DOHH2 (cell line): ENCODE measurements at regions not wholly inside any gene's neighbourhood (a gene's known extent, or its start where the extent isn't known, plus 50 kb on each side); places are given as distances from the start of the nearest gene placed in this dataset.

Source experiments
- H3F3A ChIP-seq: fragments of 200-600 bp; sonication (generic), shearing (Covaris generic); 2 replicates; pipeline ENCODE4 v1.6.0; 2016; ENCODE audit warnings: antibody characterized with exemption, mild to moderate bottlenecking; ENCODE audit not compliant: control insufficient read depth, insufficient read depth
- H3K27ac ChIP-seq: fragments of 200-600 bp; sonication (generic); 2 replicates; pipeline ENCODE4 v1.5.1; 2014; ENCODE audit warnings: low read depth, mild to moderate bottlenecking, low read length, moderate library complexity
- H3K27me3 ChIP-seq: fragments of 200-600 bp; sonication (generic); 2 replicates; pipeline ENCODE4 v1.6.1; 2014; ENCODE audit warnings: mild to moderate bottlenecking, low read length, mixed read lengths; ENCODE audit not compliant: control insufficient read depth
- H3K36me3 ChIP-seq: fragments of 200-600 bp; sonication (generic); 2 replicates; pipeline ENCODE4 v1.6.1; 2014; ENCODE audit warnings: mild to moderate bottlenecking, low read length, moderate library complexity, mixed read lengths; ENCODE audit not compliant: control insufficient read depth
- H3K4me1 ChIP-seq: fragments of 200-600 bp; sonication (generic); 2 replicates; pipeline ENCODE4 v1.6.1; 2014; ENCODE audit warnings: mild to moderate bottlenecking, low read length, mixed read lengths; ENCODE audit not compliant: control insufficient read depth
- H3K4me2 ChIP-seq: fragments of 200-600 bp; sonication (generic); 2 replicates; pipeline ENCODE4 v1.6.0; 2014; ENCODE audit warnings: mild to moderate bottlenecking, low read length, moderate library complexity
- H3K4me3 ChIP-seq: fragments of 200-600 bp; sonication (generic); 2 replicates; pipeline ENCODE4 v1.5.1; 2014; ENCODE audit warnings: mild to moderate bottlenecking, low read length, mixed read lengths
- H3K79me2 ChIP-seq: fragments of 200-600 bp; sonication (generic); 2 replicates; pipeline ENCODE4 v1.6.1; 2014; ENCODE audit warnings: mild to moderate bottlenecking, low read length, mixed read lengths; ENCODE audit not compliant: control insufficient read depth
- H3K9me2 ChIP-seq: fragments of 200-600 bp; sonication (generic); replicated peaks from 2 replicates; pipeline ENCODE4 v1.6.1; 2014; ENCODE audit warnings: mild to moderate bottlenecking, low read length, mixed read lengths; ENCODE audit not compliant: control insufficient read depth
- H3K9me3 ChIP-seq: fragments of 200-600 bp; sonication (generic); 2 replicates; pipeline ENCODE4 v1.6.1; 2014; ENCODE audit warnings: antibody characterized with exemption, low read length, mixed read lengths; ENCODE audit not compliant: control insufficient read depth, insufficient read depth
- H4K20me1 ChIP-seq: fragments of 200-600 bp; sonication (generic); 2 replicates; pipeline ENCODE4 v1.6.0; 2014; ENCODE audit warnings: low read depth, mild to moderate bottlenecking, antibody characterized with exemption, low read length, moderate library complexity; ENCODE audit not compliant: control insufficient read depth, insufficient read depth
- CTCF ChIP-seq: fragments of 200-600 bp; sonication (generic); IDR thresholded peaks from one replicate; pipeline ENCODE4 v1.5.1; 2014; ENCODE audit warnings: antibody characterized with exemption, mild to moderate bottlenecking, low read depth, low read length; ENCODE audit not compliant: poor library complexity, severe bottlenecking
- EZH2phosphoT487 ChIP-seq: fragments of 200-600 bp; sonication (generic); IDR thresholded peaks from 2 replicates; pipeline ENCODE4 v1.6.1; 2017; ENCODE audit warnings: borderline replicate concordance, mild to moderate bottlenecking, antibody characterized with exemption, low read length, moderate library complexity, mixed read lengths

GRCh38 chr5:158522776-158523175 is 576.9 kb downstream of the EBF1 start:
- TF ChIP-seq CTCF (no peak), EZH2phosphoT487 (no peak)
- Histone ChIP-seq H3K36me3 (no peaks in the 10 kb centered on the region), H3K79me2 (no peaks in the 10 kb centered on the region), H3K4me3 (no peak overlapping the region), H3K4me1 (no peaks in the 10 kb centered on the region), H4K20me1 (no peaks in the 10 kb centered on the region), H3F3A (no peaks in the 10 kb centered on the region), H3K4me2 (no peak overlapping the region), H3K9me3 (no peaks in the 10 kb centered on the region), H3K27ac (no peak overlapping the region), H3K9me2 (no peaks in the 10 kb centered on the region), H3K27me3 (no peaks in the 10 kb centered on the region)

GRCh38 chr5:158521995-158522394 is 577.7 kb downstream of the EBF1 start:
- H3K9me2 ChIP-seq: no peaks in the 10 kb centered on the region
- no peak overlapping the region for H3K4me3 ChIP-seq
- no peak overlapping the region for H3K27ac ChIP-seq
- no peaks in the 10 kb centered on the region for H3K27me3 ChIP-seq
- H3K79me2 ChIP-seq: no peaks in the 10 kb centered on the region
- H3K36me3 ChIP-seq: no peaks in the 10 kb centered on the region
- no peaks in the 10 kb centered on the region for H3K9me3 ChIP-seq
- H3K4me1 ChIP-seq: no peaks in the 10 kb centered on the region
- no peaks in the 10 kb centered on the region for H3F3A ChIP-seq
- TF ChIP-seq EZH2phosphoT487 (no peak), CTCF (no peak)
- H3K4me2 ChIP-seq: no peak overlapping the region
- H4K20me1 ChIP-seq: no peaks in the 10 kb centered on the region

GRCh38 chr5:158519433-158520021 is 580.2 kb downstream of the EBF1 start:
- Histone ChIP-seq H3K4me3 (no peak overlapping the region), H3K4me1 (peaks cover 13% of the 10 kb centered on the region)

More at GRCh38 chr5:158519433-158520021, 580.2 kb downstream of the EBF1 start:
- TF ChIP-seq CTCF: no peak
- TF ChIP-seq EZH2phosphoT487: no peak
- H3K9me3 ChIP-seq: no peaks in the 10 kb centered on the region
- no peaks in the 10 kb centered on the region for H3K79me2 ChIP-seq
- no peaks in the 10 kb centered on the region for H4K20me1 ChIP-seq
- no peaks in the 10 kb centered on the region for H3K36me3 ChIP-seq
- no peak overlapping the region for H3K4me2 ChIP-seq
- no peaks in the 10 kb centered on the region for H3F3A ChIP-seq
- H3K9me2 ChIP-seq: no peaks in the 10 kb centered on the region
- H3K27ac ChIP-seq: no peak overlapping the region
- no peaks in the 10 kb centered on the region for H3K27me3 ChIP-seq
